Tibial nerve (tissue), 4 donors: ENCODE measurements at regions not wholly inside any gene's neighbourhood (a gene's known extent, or its start where the extent isn't known, plus 50 kb on each side); places are given as distances from the start of the nearest gene placed in this dataset.

Source experiments
- CTCF ChIP-seq, 5 experiments: fragments of 200-600 bp in 3 of 5; fragments of 450-650 bp in 2 of 5; sonication (generic) in 3 of 5; IDR thresholded peaks; one replicate each; pipeline ENCODE4 v1.5.1; 2016 to 2019; ENCODE audit warnings: antibody characterized with exemption in 5 of 5, mild to moderate bottlenecking in 3 of 5, moderate library complexity in 2 of 5
- EP300 ChIP-seq, 2 donors: sonication (generic); formaldehyde crosslinking; IDR thresholded peaks; one replicate each; pipeline ENCODE4 v1.6.1; 2017; ENCODE audit warnings: antibody characterized with exemption in 2 of 2, mild to moderate bottlenecking in 1 of 2

- TF ChIP-seq EP300 (IDR thresholded peaks at IDR 0.05), result no peak
- TF ChIP-seq CTCF (IDR thresholded peaks at IDR 0.05), result no peak
Observed at GRCh38 chr10:8985651-8986050, 931.2 kb downstream of the GATA3 start.
